Neural cell (in vitro differentiated cells): ENCODE measurements at regions not wholly inside any gene's neighbourhood (a gene's known extent, or its start where the extent isn't known, plus 50 kb on each side); places are given as distances from the start of the nearest gene placed in this dataset.

Source experiments
- CTCF ChIP-seq: fragments of 450-650 bp; IDR thresholded peaks from 2 replicates; pipeline ENCODE4 v1.5.1; 2014; ENCODE audit warnings: antibody characterized with exemption, mild to moderate bottlenecking, moderate library complexity; ENCODE audit not compliant: poor library complexity, severe bottlenecking
- EP300 ChIP-seq: fragments of 450-650 bp; conservative IDR thresholded peaks from 2 replicates; pipeline ENCODE4 v1.6.1; 2014; ENCODE audit warnings: antibody characterized with exemption, mild to moderate bottlenecking, moderate library complexity; ENCODE audit not compliant: poor library complexity, severe bottlenecking
- EZH2 ChIP-seq: fragments of 200-600, 300-800 bp; shearing (Covaris generic), sonication (generic); IDR thresholded peaks from 2 replicates; pipeline ENCODE4 v1.6.1; 2014; ENCODE audit warnings: antibody characterized with exemption, low read length, borderline replicate concordance, mild to moderate bottlenecking; ENCODE audit not compliant: insufficient read depth, poor library complexity, severe bottlenecking
- RAD21 ChIP-seq: fragments of 450-650 bp; conservative IDR thresholded peaks from 2 replicates; pipeline ENCODE4 v1.6.1; 2014; ENCODE audit warnings: antibody characterized with exemption, mild to moderate bottlenecking, moderate library complexity
- SMC3 ChIP-seq: fragments of 450-650 bp; conservative IDR thresholded peaks from 2 replicates; pipeline ENCODE4 v1.6.1; 2014; ENCODE audit warnings: antibody characterized with exemption, mild to moderate bottlenecking, moderate library complexity; ENCODE audit not compliant: poor library complexity
- TAF1 ChIP-seq: IDR thresholded peaks from 2 replicates; pipeline ENCODE4 v1.6.1; 2012; ENCODE audit warnings: low read depth
- TF ChIP-seq, protein P1 (sequence below): IDR thresholded peaks from 2 replicates; pipeline ENCODE4 v1.6.1; 2012; ENCODE audit warnings: borderline replicate concordance

GRCh38 chr2:52340171-52340570 lies 1308.2 kb upstream of the NRXN1 start:
- TF ChIP-seq CTCF (no peak), TAF1 (no peak), EP300 (no peak), EZH2 (no peak), SMC3 (no peak), RAD21 (peak; percentile 38)
- TF ChIP-seq, protein P1, sequence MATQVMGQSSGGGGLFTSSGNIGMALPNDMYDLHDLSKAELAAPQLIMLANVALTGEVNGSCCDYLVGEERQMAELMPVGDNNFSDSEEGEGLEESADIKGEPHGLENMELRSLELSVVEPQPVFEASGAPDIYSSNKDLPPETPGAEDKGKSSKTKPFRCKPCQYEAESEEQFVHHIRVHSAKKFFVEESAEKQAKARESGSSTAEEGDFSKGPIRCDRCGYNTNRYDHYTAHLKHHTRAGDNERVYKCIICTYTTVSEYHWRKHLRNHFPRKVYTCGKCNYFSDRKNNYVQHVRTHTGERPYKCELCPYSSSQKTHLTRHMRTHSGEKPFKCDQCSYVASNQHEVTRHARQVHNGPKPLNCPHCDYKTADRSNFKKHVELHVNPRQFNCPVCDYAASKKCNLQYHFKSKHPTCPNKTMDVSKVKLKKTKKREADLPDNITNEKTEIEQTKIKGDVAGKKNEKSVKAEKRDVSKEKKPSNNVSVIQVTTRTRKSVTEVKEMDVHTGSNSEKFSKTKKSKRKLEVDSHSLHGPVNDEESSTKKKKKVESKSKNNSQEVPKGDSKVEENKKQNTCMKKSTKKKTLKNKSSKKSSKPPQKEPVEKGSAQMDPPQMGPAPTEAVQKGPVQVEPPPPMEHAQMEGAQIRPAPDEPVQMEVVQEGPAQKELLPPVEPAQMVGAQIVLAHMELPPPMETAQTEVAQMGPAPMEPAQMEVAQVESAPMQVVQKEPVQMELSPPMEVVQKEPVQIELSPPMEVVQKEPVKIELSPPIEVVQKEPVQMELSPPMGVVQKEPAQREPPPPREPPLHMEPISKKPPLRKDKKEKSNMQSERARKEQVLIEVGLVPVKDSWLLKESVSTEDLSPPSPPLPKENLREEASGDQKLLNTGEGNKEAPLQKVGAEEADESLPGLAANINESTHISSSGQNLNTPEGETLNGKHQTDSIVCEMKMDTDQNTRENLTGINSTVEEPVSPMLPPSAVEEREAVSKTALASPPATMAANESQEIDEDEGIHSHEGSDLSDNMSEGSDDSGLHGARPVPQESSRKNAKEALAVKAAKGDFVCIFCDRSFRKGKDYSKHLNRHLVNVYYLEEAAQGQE, result no peak
